Amniotic stem cell (primary cell): ENCODE measurements at regions not wholly inside any gene's neighbourhood (a gene's known extent, or its start where the extent isn't known, plus 50 kb on each side); places are given as distances from the start of the nearest gene placed in this dataset.

Source experiments
- DNase-seq: peaks from one replicate; lab custom pipeline; 2025; lab: John Stamatoyannopoulos, UW

GRCh38 chr11:106409222-106409621 is 331.8 kb downstream of the AASDHPPT start:
- DNase-seq = no peak

DNA sequence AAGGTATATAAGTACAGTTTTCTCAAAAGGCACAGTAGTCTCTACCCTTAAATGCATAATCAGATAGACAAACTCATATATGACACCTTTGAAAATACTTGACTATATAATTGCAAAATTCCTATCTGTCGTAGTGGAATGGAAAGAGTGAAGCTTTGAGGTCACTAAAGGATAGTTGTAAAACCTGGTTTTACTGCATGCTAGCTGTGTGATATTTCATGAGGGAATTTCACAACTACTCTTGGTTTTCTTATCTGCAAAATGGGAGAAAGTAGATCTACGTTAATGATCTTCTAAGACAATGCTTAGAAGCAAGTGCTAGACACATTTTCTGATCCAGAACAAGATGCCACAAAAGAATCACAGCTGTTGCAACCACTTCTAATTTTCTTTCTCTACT is 332.2 kb downstream of the AASDHPPT start:
- DNase-seq = no peak

- DNase-seq = no peak
Observed at GRCh38 chr11:106410902-106411301, 333.4 kb downstream of the AASDHPPT start.

- DNase-seq = no peak
Observed at GRCh38 chr11:106413222-106413621, 335.8 kb downstream of the AASDHPPT start.

DNA sequence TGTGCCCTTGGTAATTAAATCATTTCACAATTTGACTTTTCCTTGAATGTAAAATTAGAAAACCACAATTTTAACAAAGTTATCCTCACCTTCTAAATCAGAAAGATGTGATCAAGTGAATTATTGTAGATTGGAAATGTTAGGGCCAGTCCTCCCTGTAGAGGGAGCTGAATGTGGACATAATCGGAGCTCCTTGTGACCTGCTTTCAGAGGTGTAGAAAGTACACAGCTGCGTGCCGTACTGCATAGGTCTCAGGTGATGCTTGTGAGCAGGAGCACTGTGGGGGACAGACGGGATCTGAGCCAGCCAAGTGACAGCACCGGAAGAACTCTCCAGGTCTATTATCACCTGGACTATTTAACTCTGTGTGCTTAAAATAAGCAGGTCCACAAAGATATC is 338.0 kb downstream of the AASDHPPT start:
- DNase-seq = no peak

DNA sequence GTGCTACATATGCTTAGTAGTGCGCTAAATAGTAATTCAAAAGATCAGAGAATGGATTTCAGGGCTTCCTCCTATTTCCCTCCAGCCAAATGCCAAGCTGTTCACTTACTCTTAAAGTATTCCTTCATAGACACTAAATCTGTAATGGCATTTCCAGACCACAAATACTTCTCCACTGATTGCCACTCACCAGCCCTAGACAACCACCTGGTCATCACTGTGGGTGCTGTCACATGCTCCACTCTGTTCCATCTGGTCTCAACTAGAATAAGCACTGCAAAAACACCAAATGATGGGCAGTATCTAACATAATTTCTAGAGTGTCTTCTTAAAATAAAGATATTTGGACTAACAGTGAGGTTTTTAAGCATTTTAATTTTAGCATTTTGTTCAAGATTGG is 341.3 kb downstream of the AASDHPPT start:
- DNase-seq = no peak

GRCh38 chr11:106420048-106420665 is 342.7 kb downstream of the AASDHPPT start:
- DNase-seq = no peak

GRCh38 chr11:106420686-106421085 is 343.2 kb downstream of the AASDHPPT start:
- DNase-seq = no peak

GRCh38 chr11:106421676-106422292 is 344.3 kb downstream of the AASDHPPT start:
- DNase-seq = no peak

DNA sequence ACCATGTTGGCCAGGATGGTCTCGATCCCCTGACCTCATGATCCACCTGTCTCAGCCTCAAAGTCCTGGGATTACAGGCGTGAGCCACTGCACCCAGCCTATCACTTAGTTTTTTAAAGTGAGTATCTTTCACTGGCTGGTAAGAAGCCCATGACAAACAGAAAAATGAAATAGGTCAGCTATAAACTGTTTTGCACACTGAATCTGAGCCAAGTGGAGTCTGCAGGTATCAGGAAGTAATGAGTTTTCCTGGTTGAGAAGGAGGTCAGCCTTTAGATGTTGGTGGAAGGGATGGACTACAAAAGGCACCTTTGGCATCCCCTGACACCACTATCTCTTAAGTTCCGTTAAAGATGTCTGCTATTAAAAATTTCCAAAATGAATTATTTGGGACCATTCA is 345.1 kb downstream of the AASDHPPT start:
- DNase-seq = no peak

DNA sequence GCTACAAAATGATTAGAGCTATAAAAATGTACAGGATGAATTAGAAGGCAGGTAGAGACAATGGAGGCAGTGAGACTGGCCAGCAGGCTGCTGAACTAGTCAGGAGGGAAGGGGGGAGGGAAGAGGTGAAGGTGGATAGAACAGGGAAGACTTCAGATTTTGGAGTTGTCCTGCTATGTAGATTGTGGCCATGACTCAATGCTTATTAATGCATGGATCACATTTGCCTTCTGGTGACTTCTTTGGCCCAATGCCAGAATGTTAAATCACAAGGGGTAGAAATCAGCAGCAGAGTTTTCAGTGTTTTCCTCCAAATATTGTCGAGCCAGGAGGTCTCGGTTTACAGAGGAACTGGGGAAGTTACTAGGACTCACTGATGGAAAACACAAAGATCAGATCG is 346.6 kb downstream of the AASDHPPT start:
- peak; percentile 31 for DNase-seq

DNA sequence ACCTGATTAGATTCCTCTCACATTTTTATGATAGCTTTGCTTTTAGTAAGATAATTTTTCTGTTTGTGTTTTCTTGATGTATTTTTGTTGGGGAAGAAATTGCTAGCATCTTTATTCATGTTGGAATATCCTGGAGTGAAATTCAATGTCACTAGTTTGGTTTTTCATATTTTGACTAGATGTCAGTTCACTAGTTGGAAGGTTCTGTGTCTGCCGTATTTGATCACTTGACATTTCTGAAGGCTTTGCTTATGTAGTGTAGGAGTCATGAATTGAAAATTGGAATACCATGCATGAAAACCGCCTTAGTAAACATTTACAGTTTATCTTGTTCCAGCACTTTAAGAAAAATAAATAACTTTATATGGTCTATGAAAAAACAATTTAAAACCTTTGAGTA is 348.4 kb downstream of the AASDHPPT start:
- DNase-seq = no peak

DNA sequence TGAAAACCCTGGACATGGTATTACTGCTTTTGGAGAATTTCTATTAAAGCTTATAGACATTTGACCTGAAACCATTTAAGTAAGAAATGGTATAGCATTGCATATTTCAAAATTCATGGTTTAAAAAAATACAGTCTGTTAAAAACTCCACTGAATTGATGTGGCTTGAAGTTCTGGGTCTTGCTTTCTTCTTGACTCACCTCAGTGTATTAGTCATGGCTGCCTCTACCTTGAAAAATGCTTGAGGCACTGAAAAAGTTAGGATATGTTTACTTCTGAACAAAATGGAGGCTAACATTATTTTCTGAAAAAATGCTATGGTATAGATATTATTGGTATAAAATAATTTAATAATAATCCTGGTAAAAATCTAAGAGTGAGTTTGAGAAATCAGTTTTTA is 349.2 kb downstream of the AASDHPPT start:
- DNase-seq = no peak

- DNase-seq = no peak
Observed at GRCh38 chr11:106427736-106428135, 350.3 kb downstream of the AASDHPPT start.

- no peak for DNase-seq
Observed at GRCh38 chr11:106442032-106442431, 364.6 kb downstream of the AASDHPPT start.

DNA sequence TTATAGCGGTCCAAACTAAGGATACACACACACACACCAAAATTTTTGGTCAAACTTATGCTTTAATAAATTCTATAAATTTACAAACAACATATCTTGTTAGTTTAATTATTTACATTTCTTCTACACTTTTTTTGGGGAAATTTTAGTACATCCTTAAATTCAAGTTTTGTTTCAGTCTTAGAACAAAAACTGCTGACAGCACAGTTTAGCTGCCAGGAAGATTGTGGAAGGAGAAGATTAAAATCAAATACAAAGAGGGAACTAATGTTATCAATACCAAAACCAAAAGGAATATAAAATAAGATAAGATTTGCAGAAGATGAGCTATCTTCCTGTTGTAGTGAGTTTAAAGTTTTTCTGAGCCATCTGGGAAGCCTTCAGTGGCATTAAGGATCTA is 368.8 kb downstream of the AASDHPPT start:
- DNase-seq = no peak

DNA sequence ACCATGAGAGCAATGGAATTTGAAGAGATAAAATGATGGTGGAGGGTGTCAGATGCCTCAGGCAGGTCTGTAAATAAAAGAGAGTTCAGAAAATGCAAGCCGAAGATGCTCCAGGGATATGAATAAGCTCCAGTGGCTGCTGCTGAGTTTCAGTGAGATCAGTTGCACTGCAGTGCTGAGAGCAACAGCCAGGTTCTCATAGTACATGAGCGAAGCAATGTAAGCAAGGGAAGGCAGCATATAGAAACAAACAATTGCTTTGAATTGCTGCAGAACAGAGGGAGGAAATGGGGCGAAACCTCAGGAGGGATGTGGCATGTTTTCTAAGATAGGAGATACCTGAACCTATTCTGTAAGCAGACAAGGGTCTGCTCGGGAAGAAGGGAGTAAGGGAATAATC is 369.5 kb downstream of the AASDHPPT start:
- no peak for DNase-seq

- no peak for DNase-seq
Observed at GRCh38 chr11:106447631-106448191, 370.2 kb downstream of the AASDHPPT start.

GRCh38 chr11:106449763-106450162 is 372.3 kb downstream of the AASDHPPT start:
- no peak for DNase-seq

GRCh38 chr11:106451228-106451922 is 373.9 kb downstream of the AASDHPPT start:
- no peak for DNase-seq

GRCh38 chr11:106456647-106457046 is 379.2 kb downstream of the AASDHPPT start:
- no peak for DNase-seq

DNA sequence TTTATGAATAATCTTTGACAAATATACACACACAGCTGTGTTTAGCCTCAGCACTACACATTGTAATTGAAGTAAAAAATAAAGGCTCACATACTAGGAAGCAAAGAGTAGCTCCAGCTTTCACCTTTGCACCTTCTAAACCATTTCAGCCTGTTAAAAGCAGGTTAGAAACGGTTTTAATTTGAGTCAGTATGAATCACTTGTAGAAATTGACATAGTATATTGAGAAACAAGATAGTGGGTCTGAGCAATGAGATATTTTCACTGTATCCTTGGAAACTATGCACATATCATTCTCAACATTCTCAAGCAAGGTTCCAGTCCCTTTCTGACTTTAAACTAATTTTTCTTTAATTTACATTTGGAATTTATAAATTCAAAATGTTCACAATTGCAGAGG is 380.3 kb downstream of the AASDHPPT start:
- peak; percentile 29 for DNase-seq

DNA sequence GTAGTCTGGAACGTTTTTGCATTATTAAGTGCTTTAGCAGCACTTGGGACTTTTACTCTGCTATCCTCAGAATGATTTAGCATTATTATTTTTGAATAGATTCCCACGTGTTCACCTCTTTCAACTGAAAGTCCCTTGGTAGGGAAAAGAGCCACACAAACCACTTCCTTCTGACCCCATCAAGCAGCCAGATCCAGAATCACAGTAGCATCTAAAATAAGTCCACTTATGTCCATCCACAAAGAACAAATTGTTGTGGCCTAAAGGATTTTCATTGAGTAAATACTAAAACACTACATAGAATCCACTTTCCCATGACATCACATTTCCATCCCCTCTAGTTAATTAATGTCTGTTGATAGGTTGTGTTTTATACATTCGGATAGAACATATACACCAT is 381.7 kb downstream of the AASDHPPT start:
- DNase-seq = no peak
